ENCODE measurements at regions not wholly inside any gene's neighbourhood (a gene's known extent, or its start where the extent isn't known, plus 50 kb on each side); places are given as distances from the start of the nearest gene placed in this dataset.

DNA sequence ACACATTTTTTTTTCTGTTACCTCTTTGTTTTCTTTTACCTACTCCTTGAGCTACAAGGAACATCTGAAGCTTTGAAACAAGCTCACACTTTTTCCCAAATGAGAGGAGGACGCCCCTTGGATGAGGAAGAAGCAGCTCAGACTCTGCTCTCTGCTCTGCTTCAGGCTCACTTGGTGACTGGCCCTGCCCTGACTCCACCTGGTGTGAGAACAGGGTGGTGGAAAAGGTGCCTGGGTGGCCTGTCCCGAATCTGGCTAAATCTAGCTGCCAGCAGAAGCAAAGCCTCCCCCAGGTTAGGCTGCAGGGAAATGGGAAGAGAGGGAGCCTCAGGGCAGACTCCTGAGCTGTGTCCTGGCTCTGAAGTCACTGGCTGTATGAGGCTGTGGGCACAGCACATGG, 68.0 kb upstream of the CEACAM8 start:
- no peak for DNase-seq

DNA sequence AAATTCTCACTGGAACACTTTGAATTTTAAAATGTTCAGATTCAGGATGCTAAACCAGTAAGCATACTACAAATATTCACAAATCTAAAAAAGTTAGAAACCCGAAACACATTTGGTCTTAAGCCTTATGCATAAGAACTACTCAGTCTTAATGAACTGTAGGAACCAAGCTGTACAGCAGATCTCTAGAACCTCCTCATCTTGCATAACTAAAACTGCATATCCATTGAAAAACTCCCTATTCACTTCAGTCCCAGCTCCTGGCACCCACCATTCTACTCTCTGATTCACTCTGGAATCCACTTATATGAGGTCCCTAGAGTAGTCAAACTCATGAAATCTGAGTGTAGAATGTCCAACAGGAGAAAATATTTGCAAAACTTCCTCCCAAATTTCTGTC, 65.6 kb upstream of the CEACAM8 start:
- DNase-seq = no peak

DNA sequence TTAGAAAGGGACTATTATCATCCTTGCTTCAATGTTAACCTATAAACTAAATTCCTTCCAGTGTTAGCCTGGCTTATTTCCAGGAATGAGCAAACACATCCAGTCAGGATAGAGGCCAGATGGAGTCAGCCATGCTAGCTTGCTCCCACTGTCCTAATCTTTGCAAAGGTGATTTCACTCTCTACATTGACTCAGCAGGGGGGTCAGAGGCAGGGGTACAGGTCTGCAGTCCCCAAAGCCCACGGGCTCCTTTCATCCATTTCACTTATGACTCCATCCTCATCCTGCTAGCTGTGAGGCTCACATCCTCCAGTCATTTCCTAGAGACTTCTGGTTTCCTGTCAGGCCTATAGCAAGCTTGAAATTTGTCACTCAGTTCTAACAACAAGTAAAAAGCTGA, 63.4 kb upstream of the CEACAM8 start:
- peak; percentile 84 for DNase-seq

DNA sequence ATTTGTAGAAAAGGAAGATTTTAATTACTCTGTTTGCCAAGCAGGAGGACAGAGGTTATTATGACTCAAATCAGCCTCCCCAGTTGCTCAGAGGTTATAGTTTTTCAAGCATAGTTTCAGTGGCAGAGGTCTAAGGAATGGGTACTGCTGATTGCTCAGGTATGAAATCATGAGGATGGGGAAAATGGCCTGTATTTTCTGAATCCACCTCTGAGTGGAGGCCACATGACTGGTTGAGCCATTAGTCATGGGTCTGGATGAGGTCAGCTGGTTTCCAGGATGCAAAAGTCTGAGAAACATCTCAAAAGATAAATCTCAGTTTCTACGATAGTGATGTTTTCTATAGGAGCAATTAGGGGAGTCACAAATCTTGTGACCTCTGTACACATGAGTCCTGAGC, 62.8 kb upstream of the CEACAM8 start:
- peak; percentile 78 for DNase-seq

GRCh38 chr19:42655748-42656147, 61.0 kb upstream of the CEACAM8 start:
- DNase-seq = no peak

DNA sequence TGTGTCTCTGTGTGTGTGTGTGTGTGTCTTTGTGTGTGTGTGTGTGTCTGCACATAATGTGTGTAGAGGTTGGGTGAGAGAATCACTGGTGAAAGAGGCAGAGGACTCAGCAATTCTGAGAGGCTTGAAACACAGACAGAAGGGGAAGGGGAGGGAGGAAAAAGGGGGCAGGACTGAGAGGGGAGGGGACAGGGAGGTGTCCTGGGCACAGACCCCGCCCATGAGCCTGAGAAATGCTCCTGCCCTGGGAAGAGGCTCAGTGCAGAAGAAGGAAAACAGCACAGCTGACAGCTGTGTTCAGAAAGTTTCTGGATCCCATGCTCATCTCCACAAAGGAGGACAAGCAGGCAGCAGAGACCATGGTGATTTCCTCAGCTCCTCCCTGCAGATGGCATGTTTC, 59.1 kb upstream of the CEACAM8 start:
- no peak for DNase-seq

DNA sequence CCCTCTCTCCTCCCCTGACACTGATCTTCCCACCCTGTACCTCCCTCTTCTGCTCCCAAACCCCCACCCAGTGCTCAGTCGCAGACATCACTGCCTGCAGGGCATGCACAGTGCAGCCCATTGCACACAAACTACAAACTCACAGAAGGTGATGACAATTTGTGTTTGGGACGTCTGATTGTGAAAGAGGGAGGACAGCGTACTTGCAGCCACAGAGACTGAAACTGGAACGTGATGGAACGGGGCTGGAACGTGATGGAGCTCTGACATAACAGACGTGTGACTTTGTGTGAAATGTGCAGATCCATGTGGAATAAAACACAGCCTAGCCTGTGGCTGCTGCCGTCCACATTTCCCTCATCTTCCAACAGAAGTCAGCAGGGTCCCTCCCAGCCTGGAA, 57.3 kb upstream of the CEACAM8 start:
- no peak for DNase-seq

Data from dermis blood vessel endothelial cell (primary cell).